Osteocyte (in vitro differentiated cells): ENCODE measurements at regions not wholly inside any gene's neighbourhood (a gene's known extent, or its start where the extent isn't known, plus 50 kb on each side); places are given as distances from the start of the nearest gene placed in this dataset.

ENCODE experiments used
- DNase-seq: peaks from one replicate; pipeline ENCODE4 v3.0.0; 2021; ENCODE audit warnings: mixed read lengths; ENCODE audit not compliant: unreplicated experiment; ENCODE audit errors: extremely low spot score
- H3K27ac Mint-ChIP-seq: one replicate; pipeline ENCODE4 v1.8.0; 2021; ENCODE audit warnings: mild to moderate bottlenecking, mixed read lengths; ENCODE audit not compliant: unreplicated experiment
- H3K27me3 Mint-ChIP-seq: one replicate; pipeline ENCODE4 v1.8.0; 2021; ENCODE audit warnings: mixed read lengths; ENCODE audit not compliant: unreplicated experiment
- H3K36me3 Mint-ChIP-seq: one replicate; pipeline ENCODE4 v1.8.0; 2021; ENCODE audit warnings: mixed read lengths; ENCODE audit not compliant: unreplicated experiment
- H3K4me1 Mint-ChIP-seq: one replicate; pipeline ENCODE4 v1.8.0; 2021; ENCODE audit warnings: mixed read lengths; ENCODE audit not compliant: unreplicated experiment
- H3K4me3 Mint-ChIP-seq: one replicate; pipeline ENCODE4 v1.8.0; 2021; ENCODE audit warnings: mild to moderate bottlenecking, moderate library complexity, mixed read lengths; ENCODE audit not compliant: unreplicated experiment
- H3K9me3 Mint-ChIP-seq: one replicate; pipeline ENCODE4 v1.8.0; 2021; ENCODE audit warnings: mixed read lengths; ENCODE audit not compliant: unreplicated experiment
- CTCF ChIP-seq: fragments of 200-600 bp; sonication (generic); IDR thresholded peaks from 2 replicates; pipeline ENCODE4 v1.5.0; 2021; ENCODE audit warnings: antibody characterized with exemption, mild to moderate bottlenecking, moderate library complexity

- no peak for DNase-seq
- no peaks in the 10 kb centered on the region for H3K27me3 Mint-ChIP-seq
- no peaks in the 10 kb centered on the region for H3K4me1 Mint-ChIP-seq
- no peak overlapping the region for H3K27ac Mint-ChIP-seq
- H3K9me3 Mint-ChIP-seq: no peaks in the 10 kb centered on the region
- no peak for TF ChIP-seq CTCF
- H3K36me3 Mint-ChIP-seq: no peaks in the 10 kb centered on the region
- no peak overlapping the region for H3K4me3 Mint-ChIP-seq
Measured at GRCh38 chr5:164051745-164052144, 546.3 kb downstream of the MAT2B start.

- Mint-ChIP-seq H3K9me3 (no peaks in the 10 kb centered on the region), H3K36me3 (no peaks in the 10 kb centered on the region), H3K4me3 (no peak overlapping the region), H3K27ac (no peak overlapping the region), H3K27me3 (no peaks in the 10 kb centered on the region), H3K4me1 (no peaks in the 10 kb centered on the region)
- no peak for TF ChIP-seq CTCF
- no peak for DNase-seq
Measured at GRCh38 chr5:164052536-164053093, 547.2 kb downstream of the MAT2B start.

- Mint-ChIP-seq H3K36me3 (no peaks in the 10 kb centered on the region), H3K4me3 (no peak overlapping the region), H3K4me1 (no peaks in the 10 kb centered on the region), H3K27ac (no peak overlapping the region), H3K27me3 (no peaks in the 10 kb centered on the region), H3K9me3 (no peaks in the 10 kb centered on the region)
- no peak for TF ChIP-seq CTCF
- DNase-seq: no peak
Measured at GRCh38 chr5:164053123-164053522, 547.7 kb downstream of the MAT2B start.

- TF ChIP-seq CTCF: no peak
- no peaks in the 10 kb centered on the region for H3K9me3 Mint-ChIP-seq
- H3K27me3 Mint-ChIP-seq: no peaks in the 10 kb centered on the region
- H3K4me3 Mint-ChIP-seq: no peak overlapping the region
- H3K27ac Mint-ChIP-seq: no peak overlapping the region
- DNase-seq: no peak
- no peaks in the 10 kb centered on the region for H3K36me3 Mint-ChIP-seq
- H3K4me1 Mint-ChIP-seq: no peaks in the 10 kb centered on the region
Measured at GRCh38 chr5:164054461-164054860, 549.0 kb downstream of the MAT2B start.

GRCh38 chr5:164057121-164057520 is 551.7 kb downstream of the MAT2B start:
- no peak overlapping the region for H3K4me3 Mint-ChIP-seq
- no peak for DNase-seq
- no peaks in the 10 kb centered on the region for H3K27me3 Mint-ChIP-seq
- TF ChIP-seq CTCF: no peak
- H3K9me3 Mint-ChIP-seq: no peaks in the 10 kb centered on the region
- no peak overlapping the region for H3K27ac Mint-ChIP-seq
- H3K4me1 Mint-ChIP-seq: no peaks in the 10 kb centered on the region
- no peaks in the 10 kb centered on the region for H3K36me3 Mint-ChIP-seq
